GM12891 (cell line): ENCODE measurements at regions not wholly inside any gene's neighbourhood (a gene's known extent, or its start where the extent isn't known, plus 50 kb on each side); places are given as distances from the start of the nearest gene placed in this dataset.

ENCODE experiments used
- POLR2AphosphoS5 ChIP-seq: IDR thresholded peaks from 2 replicates; pipeline ENCODE4 v1.6.1; 2011; ENCODE audit warnings: low read depth, low read length, control low read depth
- TAF1 ChIP-seq: IDR thresholded peaks from 2 replicates; pipeline ENCODE4 v1.6.1; 2011; ENCODE audit warnings: low read depth, low read length, control low read depth

- TF ChIP-seq TAF1 (no peak), POLR2AphosphoS5 (no peak)
Observed at GRCh38 chr5:87185838-87186237, 81.8 kb upstream of the RASA1 start.
